OCI-LY1 (cell line): ENCODE measurements at regions not wholly inside any gene's neighbourhood (a gene's known extent, or its start where the extent isn't known, plus 50 kb on each side); places are given as distances from the start of the nearest gene placed in this dataset.

Experiments used
- H2AFZ ChIP-seq: fragments of 200-600 bp; sonication (generic), shearing (Covaris generic); 2 replicates; pipeline ENCODE4 v1.6.0; 2014; ENCODE audit warnings: antibody characterized with exemption, mild to moderate bottlenecking, low read length
- H3F3A ChIP-seq: fragments of 200-600 bp; sonication (generic), shearing (Covaris generic); 2 replicates; pipeline ENCODE4 v1.6.0; 2014; ENCODE audit warnings: mild to moderate bottlenecking, antibody characterized with exemption, low read length, moderate library complexity; ENCODE audit not compliant: insufficient read depth
- H3K27ac ChIP-seq: fragments of 200-600 bp; sonication (generic); 2 replicates; pipeline ENCODE4 v1.5.1; 2014; ENCODE audit warnings: low read length, mixed run types, mild to moderate bottlenecking, low read depth; ENCODE audit not compliant: poor library complexity, severe bottlenecking
- H3K27me3 ChIP-seq: fragments of 200-600 bp; sonication (generic); 2 replicates; pipeline ENCODE4 v1.6.0; 2014; ENCODE audit warnings: antibody characterized with exemption, mild to moderate bottlenecking, low read length, moderate library complexity; ENCODE audit not compliant: insufficient read depth
- H3K36me3 ChIP-seq: fragments of 200-600 bp; sonication (generic); 2 replicates; pipeline ENCODE4 v1.6.1; 2014; ENCODE audit warnings: mild to moderate bottlenecking, antibody characterized with exemption, low read length, moderate library complexity, mixed read lengths; ENCODE audit not compliant: insufficient read depth
- H3K4me1 ChIP-seq: fragments of 200-600 bp; sonication (generic); 2 replicates; pipeline ENCODE4 v1.5.1; 2014; ENCODE audit warnings: mild to moderate bottlenecking, low read length, moderate library complexity; ENCODE audit not compliant: insufficient read depth, severe bottlenecking
- H3K4me2 ChIP-seq: fragments of 200-600 bp; sonication (generic), shearing (Covaris generic); 2 replicates; pipeline ENCODE4 v1.6.1; 2014; ENCODE audit warnings: low read length
- H3K4me3 ChIP-seq: fragments of 200-600 bp; sonication (generic); 2 replicates; pipeline ENCODE4 v1.5.1; 2014; ENCODE audit warnings: low read length, low read depth, mild to moderate bottlenecking, mixed read lengths; ENCODE audit not compliant: poor library complexity, severe bottlenecking
- H3K79me2 ChIP-seq: fragments of 200-600 bp; shearing (Covaris generic); 2 replicates; pipeline ENCODE4 v1.6.1; 2016; ENCODE audit warnings: mixed run types, low read length, mixed read lengths; ENCODE audit not compliant: insufficient read depth
- H3K9ac ChIP-seq: fragments of 200-600 bp; sonication (generic), shearing (Covaris generic); 2 replicates; pipeline ENCODE4 v1.6.1; 2014; ENCODE audit warnings: mild to moderate bottlenecking, low read length, mixed read lengths
- H3K9me2 ChIP-seq: fragments of 200-600 bp; sonication (generic), shearing (Covaris generic); 2 replicates; pipeline ENCODE4 v1.6.1; 2014; ENCODE audit warnings: low read depth, mild to moderate bottlenecking, low read length, mixed read lengths
- H3K9me3 ChIP-seq: fragments of 200-600 bp; shearing (Covaris generic); 2 replicates; pipeline ENCODE4 v1.6.1; 2014; ENCODE audit warnings: low read length, mixed read lengths
- H4K20me1 ChIP-seq: fragments of 200-600 bp; sonication (generic), shearing (Covaris generic); 2 replicates; pipeline ENCODE4 v1.6.0; 2016; ENCODE audit warnings: mild to moderate bottlenecking, low read length; ENCODE audit not compliant: insufficient read depth
- EZH2 ChIP-seq: fragments of 200-600 bp; sonication (generic), shearing (Covaris generic); IDR thresholded peaks from 2 replicates; pipeline ENCODE4 v1.8.0; 2017; ENCODE audit warnings: borderline replicate concordance, mixed run types, mild to moderate bottlenecking, antibody characterized with exemption, low read length, moderate library complexity, mixed read lengths
- TF ChIP-seq, protein P1 (sequence below): fragments of 200-600 bp; sonication (generic), shearing (Covaris generic); IDR thresholded peaks from 2 replicates; pipeline ENCODE4 v1.5.1; 2017; ENCODE audit warnings: mild to moderate bottlenecking, antibody characterized with exemption, low read length, moderate library complexity, mixed read lengths

DNA sequence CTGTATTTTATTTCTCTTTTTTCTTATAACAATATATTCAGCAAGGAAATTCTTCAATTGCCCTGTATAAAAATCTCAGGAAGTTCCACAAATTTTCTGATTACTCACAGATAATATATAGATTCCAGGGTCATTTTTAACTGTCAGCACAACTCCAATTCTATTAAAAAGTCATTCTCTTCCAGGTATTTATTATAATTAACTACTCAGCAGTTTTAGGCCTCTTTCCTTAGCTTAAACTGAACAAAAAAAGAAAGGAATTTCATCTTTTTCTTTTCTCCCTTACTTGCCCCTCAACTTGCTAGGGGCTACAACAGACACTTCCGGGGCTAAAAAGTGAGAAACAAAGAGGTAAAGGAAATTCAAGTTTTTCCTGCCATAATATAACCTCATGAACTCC, 358.9 kb upstream of the LRATD1 start:
- no peaks in the 10 kb centered on the region for H3K9me2 ChIP-seq
- no peak overlapping the region for H3K9ac ChIP-seq
- H3K36me3 ChIP-seq: no peaks in the 10 kb centered on the region
- no peak overlapping the region for H2AFZ ChIP-seq
- no peaks in the 10 kb centered on the region for H3K4me1 ChIP-seq
- H3K79me2 ChIP-seq: no peaks in the 10 kb centered on the region
- TF ChIP-seq EZH2: no peak
- TF ChIP-seq, protein P1, sequence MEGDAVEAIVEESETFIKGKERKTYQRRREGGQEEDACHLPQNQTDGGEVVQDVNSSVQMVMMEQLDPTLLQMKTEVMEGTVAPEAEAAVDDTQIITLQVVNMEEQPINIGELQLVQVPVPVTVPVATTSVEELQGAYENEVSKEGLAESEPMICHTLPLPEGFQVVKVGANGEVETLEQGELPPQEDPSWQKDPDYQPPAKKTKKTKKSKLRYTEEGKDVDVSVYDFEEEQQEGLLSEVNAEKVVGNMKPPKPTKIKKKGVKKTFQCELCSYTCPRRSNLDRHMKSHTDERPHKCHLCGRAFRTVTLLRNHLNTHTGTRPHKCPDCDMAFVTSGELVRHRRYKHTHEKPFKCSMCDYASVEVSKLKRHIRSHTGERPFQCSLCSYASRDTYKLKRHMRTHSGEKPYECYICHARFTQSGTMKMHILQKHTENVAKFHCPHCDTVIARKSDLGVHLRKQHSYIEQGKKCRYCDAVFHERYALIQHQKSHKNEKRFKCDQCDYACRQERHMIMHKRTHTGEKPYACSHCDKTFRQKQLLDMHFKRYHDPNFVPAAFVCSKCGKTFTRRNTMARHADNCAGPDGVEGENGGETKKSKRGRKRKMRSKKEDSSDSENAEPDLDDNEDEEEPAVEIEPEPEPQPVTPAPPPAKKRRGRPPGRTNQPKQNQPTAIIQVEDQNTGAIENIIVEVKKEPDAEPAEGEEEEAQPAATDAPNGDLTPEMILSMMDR: no peak
- H3F3A ChIP-seq: no peaks in the 10 kb centered on the region
- H3K4me2 ChIP-seq: no peak overlapping the region
- H3K27me3 ChIP-seq: no peaks in the 10 kb centered on the region
- H3K4me3 ChIP-seq: no peak overlapping the region
- no peaks in the 10 kb centered on the region for H3K9me3 ChIP-seq
- no peak overlapping the region for H3K27ac ChIP-seq
- no peaks in the 10 kb centered on the region for H4K20me1 ChIP-seq

DNA sequence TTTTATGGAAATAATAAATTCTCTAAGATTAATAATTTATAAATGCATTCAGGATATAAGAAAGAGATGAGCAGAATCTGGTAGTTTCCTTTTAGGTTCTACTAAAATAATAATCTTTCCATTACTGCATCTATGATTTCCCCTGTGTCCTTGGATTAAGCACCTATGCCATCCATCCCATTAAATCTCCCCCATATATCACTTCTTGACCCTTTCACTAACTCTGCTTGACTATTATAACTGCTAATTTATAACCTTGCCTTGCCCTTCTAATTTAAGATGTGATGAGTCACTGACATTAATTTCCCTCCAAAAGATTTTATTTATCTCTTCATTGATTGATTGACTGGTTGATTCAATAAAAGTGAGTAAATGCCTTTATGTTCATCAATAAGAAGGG, 348.3 kb upstream of the LRATD1 start:
- Histone ChIP-seq H3K9me3 (no peaks in the 10 kb centered on the region), H3K4me2 (no peak overlapping the region), H4K20me1 (no peaks in the 10 kb centered on the region), H3K9ac (no peak overlapping the region), H3K27ac (no peak overlapping the region), H3K4me1 (no peaks in the 10 kb centered on the region), H3K4me3 (no peak overlapping the region), H3K27me3 (no peaks in the 10 kb centered on the region), H3K9me2 (no peaks in the 10 kb centered on the region), H2AFZ (no peak overlapping the region), H3K36me3 (no peaks in the 10 kb centered on the region), H3K79me2 (no peaks in the 10 kb centered on the region), H3F3A (no peaks in the 10 kb centered on the region)
- TF ChIP-seq, protein P1: no peak
- TF ChIP-seq EZH2: no peak

DNA sequence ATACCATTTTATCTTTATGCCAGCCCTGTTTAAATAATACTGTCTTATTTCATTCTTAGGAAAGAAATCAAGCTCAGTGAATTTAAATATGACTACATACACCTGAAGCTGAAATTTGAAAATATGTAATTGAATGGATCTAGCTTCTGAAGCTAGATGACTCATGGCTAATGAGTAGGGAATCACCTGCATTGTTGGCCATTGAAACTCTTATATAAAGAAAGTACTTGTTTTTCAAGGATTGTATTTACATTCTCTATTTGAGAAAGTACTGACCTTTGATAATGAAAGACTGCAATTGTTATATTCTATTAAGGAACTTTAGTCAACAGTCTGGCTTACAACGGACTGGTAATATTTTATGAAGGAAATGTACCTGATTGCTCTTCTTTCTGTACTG, 346.7 kb upstream of the LRATD1 start:
- H3K9me3 ChIP-seq: no peaks in the 10 kb centered on the region
- no peaks in the 10 kb centered on the region for H3K27me3 ChIP-seq
- H3K9ac ChIP-seq: no peak overlapping the region
- no peaks in the 10 kb centered on the region for H3F3A ChIP-seq
- H4K20me1 ChIP-seq: no peaks in the 10 kb centered on the region
- H3K27ac ChIP-seq: no peak overlapping the region
- H3K36me3 ChIP-seq: no peaks in the 10 kb centered on the region
- no peaks in the 10 kb centered on the region for H3K4me1 ChIP-seq
- no peak overlapping the region for H3K4me2 ChIP-seq
- no peak overlapping the region for H2AFZ ChIP-seq
- H3K4me3 ChIP-seq: no peak overlapping the region
- no peaks in the 10 kb centered on the region for H3K9me2 ChIP-seq
- no peaks in the 10 kb centered on the region for H3K79me2 ChIP-seq
- TF ChIP-seq, protein P1: no peak
